Parathyroid adenoma (tissue), 2 donors: ENCODE measurements at regions not wholly inside any gene's neighbourhood (a gene's known extent, or its start where the extent isn't known, plus 50 kb on each side); places are given as distances from the start of the nearest gene placed in this dataset.

Source experiments
- H2AFZ ChIP-seq: fragments of 300-600 bp; sonication (generic); one replicate; pipeline ENCODE4 v1.7.0; 2017; ENCODE audit warnings: antibody characterized with exemption, mild to moderate bottlenecking
- H3K27ac ChIP-seq: fragments of 300-600 bp; sonication (generic); one replicate; pipeline ENCODE4 v1.7.0; 2017
- H3K27me3 ChIP-seq: fragments of 300-600 bp; sonication (generic); one replicate; pipeline ENCODE4 v1.7.0; 2017; ENCODE audit warnings: low read length; ENCODE audit not compliant: control insufficient read depth, insufficient read depth
- H3K36me3 ChIP-seq: fragments of 300-600 bp; sonication (generic); one replicate; pipeline ENCODE4 v1.7.0; 2017; ENCODE audit warnings: low read length; ENCODE audit not compliant: control insufficient read depth, insufficient read depth
- H3K4me1 ChIP-seq: fragments of 300-600 bp; sonication (generic); one replicate; pipeline ENCODE4 v1.7.0; 2017; ENCODE audit warnings: control low read depth
- H3K4me2 ChIP-seq: fragments of 300-600 bp; sonication (generic); one replicate; pipeline ENCODE4 v1.7.0; 2017; ENCODE audit warnings: low read length
- H3K4me3 ChIP-seq: fragments of 300-600 bp; sonication (generic); one replicate; pipeline ENCODE4 v1.7.0; 2017; ENCODE audit warnings: low read depth, low read length
- H3K79me2 ChIP-seq: fragments of 300-600 bp; sonication (generic); one replicate; pipeline ENCODE4 v1.7.0; 2017; ENCODE audit warnings: control low read depth
- H3K9ac ChIP-seq: fragments of 300-600 bp; sonication (generic); one replicate; pipeline ENCODE4 v1.7.0; 2017; ENCODE audit warnings: mild to moderate bottlenecking
- H3K9me3 ChIP-seq: fragments of 300-600 bp; sonication (generic); one replicate; pipeline ENCODE4 v1.7.0; 2017; ENCODE audit warnings: low read length; ENCODE audit not compliant: control insufficient read depth
- CTCF ChIP-seq: fragments of 300-600 bp; sonication (generic); IDR thresholded peaks from one replicate; pipeline ENCODE4 v1.7.0; 2017; ENCODE audit warnings: antibody characterized with exemption, mild to moderate bottlenecking
- donor health status: primary hyperparathyroidism.

- Histone ChIP-seq H3K27ac (no peak overlapping the region), H3K79me2 (no peaks in the 10 kb centered on the region), H3K27me3 (no peaks in the 10 kb centered on the region), H3K4me2 (no peak overlapping the region), H3K9me3 (no peaks in the 10 kb centered on the region), H3K4me1 (no peaks in the 10 kb centered on the region), H2AFZ (no peak overlapping the region), H3K9ac (no peak overlapping the region), H3K4me3 (no peak overlapping the region), H3K36me3 (no peaks in the 10 kb centered on the region)
- no peak for TF ChIP-seq CTCF
Measured at GRCh38 chr15:93414576-93415231, 325.7 kb upstream of the RGMA start.

- H3K9ac ChIP-seq: no peak overlapping the region
- no peaks in the 10 kb centered on the region for H3K27me3 ChIP-seq
- H2AFZ ChIP-seq: no peak overlapping the region
- H3K4me1 ChIP-seq: no peaks in the 10 kb centered on the region
- no peak overlapping the region for H3K4me3 ChIP-seq
- no peak for TF ChIP-seq CTCF
- no peaks in the 10 kb centered on the region for H3K79me2 ChIP-seq
- no peak overlapping the region for H3K4me2 ChIP-seq
- no peaks in the 10 kb centered on the region for H3K36me3 ChIP-seq
- no peak overlapping the region for H3K27ac ChIP-seq
- H3K9me3 ChIP-seq: no peaks in the 10 kb centered on the region
Measured at GRCh38 chr15:93413745-93414144, 324.7 kb upstream of the RGMA start.

- H3K9ac ChIP-seq: no peak overlapping the region
- no peak overlapping the region for H3K4me3 ChIP-seq
- no peaks in the 10 kb centered on the region for H3K4me1 ChIP-seq
- no peaks in the 10 kb centered on the region for H3K27me3 ChIP-seq
- H2AFZ ChIP-seq: no peak overlapping the region
- H3K9me3 ChIP-seq: no peaks in the 10 kb centered on the region
- no peaks in the 10 kb centered on the region for H3K79me2 ChIP-seq
- no peak for TF ChIP-seq CTCF
- H3K27ac ChIP-seq: no peak overlapping the region
- H3K36me3 ChIP-seq: no peaks in the 10 kb centered on the region
- H3K4me2 ChIP-seq: no peak overlapping the region
Measured at GRCh38 chr15:93399121-93399520, 310.1 kb upstream of the RGMA start.

GRCh38 chr15:93389211-93389610 lies 300.2 kb upstream of the RGMA start:
- Histone ChIP-seq H3K4me1 (no peaks in the 10 kb centered on the region), H2AFZ (no peak overlapping the region), H3K4me2 (no peak overlapping the region), H3K27me3 (no peaks in the 10 kb centered on the region), H3K79me2 (no peaks in the 10 kb centered on the region), H3K9ac (no peak overlapping the region), H3K27ac (no peak overlapping the region), H3K4me3 (no peak overlapping the region), H3K9me3 (no peaks in the 10 kb centered on the region), H3K36me3 (no peaks in the 10 kb centered on the region)
- TF ChIP-seq CTCF: no peak

- no peaks in the 10 kb centered on the region for H3K27me3 ChIP-seq
- no peak overlapping the region for H3K27ac ChIP-seq
- H3K4me3 ChIP-seq: no peak overlapping the region
- no peaks in the 10 kb centered on the region for H3K79me2 ChIP-seq
- H3K9ac ChIP-seq: no peak overlapping the region
- H3K4me2 ChIP-seq: no peak overlapping the region
- no peaks in the 10 kb centered on the region for H3K36me3 ChIP-seq
- H3K4me1 ChIP-seq: no peaks in the 10 kb centered on the region
- no peak for TF ChIP-seq CTCF
- H2AFZ ChIP-seq: no peak overlapping the region
- H3K9me3 ChIP-seq: no peaks in the 10 kb centered on the region
Measured at GRCh38 chr15:93384886-93385285, 295.9 kb upstream of the RGMA start.
